ENCODE measurements at regions not wholly inside any gene's neighbourhood (a gene's known extent, or its start where the extent isn't known, plus 50 kb on each side); places are given as distances from the start of the nearest gene placed in this dataset.
"Not testable (repeated sequence)": the region's sequence is repeated elsewhere in the genome, so short reads cannot be mapped to it uniquely, and the experiment has no call there.

- no peak for DNase-seq (ENCODE audit: low read depth)
- TF ChIP-seq, protein P1, sequence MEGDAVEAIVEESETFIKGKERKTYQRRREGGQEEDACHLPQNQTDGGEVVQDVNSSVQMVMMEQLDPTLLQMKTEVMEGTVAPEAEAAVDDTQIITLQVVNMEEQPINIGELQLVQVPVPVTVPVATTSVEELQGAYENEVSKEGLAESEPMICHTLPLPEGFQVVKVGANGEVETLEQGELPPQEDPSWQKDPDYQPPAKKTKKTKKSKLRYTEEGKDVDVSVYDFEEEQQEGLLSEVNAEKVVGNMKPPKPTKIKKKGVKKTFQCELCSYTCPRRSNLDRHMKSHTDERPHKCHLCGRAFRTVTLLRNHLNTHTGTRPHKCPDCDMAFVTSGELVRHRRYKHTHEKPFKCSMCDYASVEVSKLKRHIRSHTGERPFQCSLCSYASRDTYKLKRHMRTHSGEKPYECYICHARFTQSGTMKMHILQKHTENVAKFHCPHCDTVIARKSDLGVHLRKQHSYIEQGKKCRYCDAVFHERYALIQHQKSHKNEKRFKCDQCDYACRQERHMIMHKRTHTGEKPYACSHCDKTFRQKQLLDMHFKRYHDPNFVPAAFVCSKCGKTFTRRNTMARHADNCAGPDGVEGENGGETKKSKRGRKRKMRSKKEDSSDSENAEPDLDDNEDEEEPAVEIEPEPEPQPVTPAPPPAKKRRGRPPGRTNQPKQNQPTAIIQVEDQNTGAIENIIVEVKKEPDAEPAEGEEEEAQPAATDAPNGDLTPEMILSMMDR (IDR thresholded peaks at IDR 0.05; ENCODE audit: insufficient read depth, low read depth, low read length, missing control alignments) = no peak
- no peak overlapping the region for H3K4me3 ChIP-seq (ENCODE audit: low read length)
Observed at GRCh38 chr3:4907050-4907449, 72.2 kb upstream of the BHLHE40 start.

DNA sequence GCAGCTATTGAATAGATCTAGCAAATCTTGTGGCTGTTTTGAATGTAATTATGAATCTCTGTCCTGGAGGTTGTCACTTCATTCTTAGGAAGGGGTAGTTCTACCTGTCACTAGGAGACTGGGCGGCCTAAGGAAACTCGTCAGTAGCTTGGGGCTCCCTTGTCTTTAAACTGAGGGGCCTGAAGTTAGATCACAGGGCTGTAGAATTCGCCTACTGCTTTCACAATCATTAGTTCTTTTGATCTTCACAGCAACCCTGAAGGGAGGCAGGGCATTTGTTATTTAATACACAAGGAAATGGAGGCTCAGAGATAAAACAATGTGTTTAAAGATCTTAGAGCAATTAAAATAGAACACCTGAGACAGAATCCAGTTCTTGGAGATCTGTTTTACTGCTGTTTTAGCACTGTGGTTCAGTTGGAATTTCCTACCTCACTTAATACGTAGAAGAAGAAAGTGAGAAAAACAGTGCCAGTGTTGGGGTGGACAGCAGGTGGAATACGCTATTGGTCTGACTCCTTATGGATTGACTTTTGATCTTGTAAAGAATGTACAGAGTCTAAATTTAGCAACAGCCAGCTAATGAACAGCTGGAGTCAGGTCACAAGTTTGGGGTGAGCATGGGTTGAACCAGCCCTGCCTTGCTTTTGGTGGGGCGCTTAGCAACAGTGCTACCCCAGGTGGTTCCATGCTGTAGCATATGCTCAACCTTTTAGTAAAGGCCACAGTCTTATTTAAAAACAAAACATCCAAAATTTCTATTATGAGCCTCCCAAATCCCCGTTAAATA lies 71.4 kb upstream of the BHLHE40 start:
- TF ChIP-seq, protein P1 (IDR thresholded peaks at IDR 0.05; ENCODE audit: insufficient read depth, low read depth, low read length, missing control alignments) = no peak
- no peak overlapping the region for H3K4me3 ChIP-seq (ENCODE audit: low read length)
- no peak for DNase-seq (ENCODE audit: low read depth)

GRCh38 chr3:4908433-4909156 lies 70.6 kb upstream of the BHLHE40 start:
- DNase-seq (ENCODE audit: low read depth) = no peak
- H3K4me3 ChIP-seq (ENCODE audit: low read length) = no peak overlapping the region
- TF ChIP-seq, protein P1 (IDR thresholded peaks at IDR 0.05; ENCODE audit: insufficient read depth, low read depth, low read length, missing control alignments) = no peak

DNA sequence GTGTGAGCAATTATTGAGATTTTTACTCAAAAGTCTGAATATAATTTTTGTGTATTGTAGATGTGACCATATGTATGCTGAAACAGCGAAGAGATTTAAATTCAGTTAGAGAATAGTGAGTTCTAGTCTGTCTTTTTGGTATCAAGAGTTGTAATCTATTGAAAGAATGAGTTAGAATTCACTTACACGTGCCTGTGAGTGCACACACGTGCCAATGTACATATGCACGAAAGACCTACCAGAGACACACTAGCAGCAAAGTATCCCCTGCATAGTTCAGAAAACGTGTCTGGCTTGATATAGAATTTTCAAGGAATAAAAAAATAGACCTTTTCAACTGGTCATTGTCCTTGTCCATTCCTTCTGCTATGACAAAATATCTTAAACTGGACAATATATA lies 64.8 kb upstream of the BHLHE40 start:
- no peak for DNase-seq (ENCODE audit: low read depth)
- no peak overlapping the region for H3K4me3 ChIP-seq (ENCODE audit: low read length)
- TF ChIP-seq, protein P1 (IDR thresholded peaks at IDR 0.05; ENCODE audit: insufficient read depth, low read depth, low read length, missing control alignments) = no peak

DNA sequence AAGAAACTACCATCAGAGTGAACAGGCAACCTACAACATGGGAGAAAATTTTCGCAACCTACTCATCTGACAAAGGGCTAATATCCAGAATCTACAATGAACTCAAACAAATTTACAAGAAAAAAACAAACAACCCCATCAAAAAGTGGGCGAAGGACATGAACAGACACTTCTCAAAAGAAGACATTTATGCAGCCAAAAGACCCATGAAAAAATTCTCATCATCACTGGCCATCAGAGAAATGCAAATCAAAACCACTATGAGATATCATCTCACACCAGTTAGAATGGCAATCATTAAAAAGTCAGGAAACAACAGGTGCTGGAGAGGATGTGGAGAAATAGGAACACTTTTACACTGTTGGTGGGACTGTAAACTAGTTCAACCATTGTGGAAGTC lies 57.6 kb upstream of the BHLHE40 start:
- DNase-seq (ENCODE audit: low read depth); H3K4me3 ChIP-seq (ENCODE audit: low read length): not testable (repeated sequence)

DNA sequence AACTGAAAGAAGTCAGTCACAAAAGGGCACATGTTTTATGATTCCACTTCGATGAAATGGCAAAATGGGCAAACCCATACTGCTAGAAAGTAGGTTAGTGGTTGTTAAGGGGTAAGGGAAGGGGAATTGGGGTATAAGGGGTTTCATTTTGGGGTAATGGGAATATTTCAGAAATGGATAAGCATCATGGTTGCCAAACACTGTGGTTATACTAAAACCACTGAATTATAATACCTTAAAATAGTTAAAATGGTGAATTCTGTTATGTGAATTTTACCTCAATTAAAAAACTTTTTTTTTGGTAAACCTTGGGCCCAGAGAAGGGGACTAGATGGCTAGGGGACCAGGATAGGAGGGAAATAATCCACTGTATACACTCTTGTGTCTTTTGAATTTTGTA lies 52.3 kb upstream of the BHLHE40 start:
- TF ChIP-seq, protein P1 (IDR thresholded peaks at IDR 0.05; ENCODE audit: insufficient read depth, low read depth, low read length, missing control alignments) = no peak
- H3K4me3 ChIP-seq (ENCODE audit: low read length) = no peak overlapping the region
- no peak for DNase-seq (ENCODE audit: low read depth)

DNA sequence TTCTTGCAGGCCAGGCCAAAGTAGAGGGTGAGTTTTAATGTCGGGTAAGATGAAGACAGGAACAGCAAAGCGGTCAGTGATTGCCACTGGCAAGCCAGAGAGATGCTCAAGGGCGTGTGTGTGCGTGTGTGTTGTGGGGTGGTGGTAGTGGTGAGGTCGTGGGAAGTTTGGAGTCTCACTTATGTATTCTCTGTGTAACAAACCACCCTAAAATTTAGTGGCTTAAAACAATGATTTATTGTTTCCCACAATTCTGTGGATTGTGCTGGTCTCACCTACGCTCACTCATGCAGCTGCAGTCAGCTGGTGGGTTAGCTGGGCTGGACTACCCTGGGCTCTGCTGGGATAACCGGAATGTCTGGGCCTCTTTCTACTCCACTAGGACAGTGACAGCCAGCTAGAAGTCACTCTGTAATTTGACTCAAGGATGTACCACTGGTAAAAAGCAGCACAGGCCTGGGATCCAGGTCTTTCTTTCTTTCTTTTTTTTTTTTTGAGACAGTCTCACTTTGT lies 50.9 kb upstream of the BHLHE40 start:
- TF ChIP-seq, protein P1 (IDR thresholded peaks at IDR 0.05; ENCODE audit: insufficient read depth, low read depth, low read length, missing control alignments) = no peak
- no peak for DNase-seq (ENCODE audit: low read depth)
- H3K4me3 ChIP-seq (ENCODE audit: low read length) = no peak overlapping the region

Data from epithelial cell of esophagus (primary cell).